ENCODE measurements at regions not wholly inside any gene's neighbourhood (a gene's known extent, or its start where the extent isn't known, plus 50 kb on each side); places are given as distances from the start of the nearest gene placed in this dataset.

DNA sequence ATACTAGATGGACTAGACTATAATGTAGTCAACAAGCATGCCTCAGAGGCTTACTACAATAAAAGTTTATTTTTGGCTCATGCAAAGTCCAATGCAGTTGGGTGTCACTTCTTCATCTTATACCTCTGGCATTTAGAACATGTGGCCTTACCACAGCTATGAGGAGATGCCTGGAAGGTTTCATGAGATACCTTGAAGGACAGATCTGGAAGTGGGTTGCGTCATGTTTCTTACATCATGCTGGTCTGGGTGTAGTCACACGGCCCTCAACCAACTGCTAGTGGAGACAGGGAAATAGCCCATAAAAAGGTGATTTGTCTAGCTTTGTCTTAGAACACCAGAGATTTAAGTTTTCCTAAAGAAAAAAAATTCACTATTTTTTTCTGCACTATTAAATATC is 91.7 kb upstream of the MMADHC start:
- Histone ChIP-seq H3K4me1 (no peaks in the 10 kb centered on the region), H3K27me3 (no peaks in the 10 kb centered on the region), H3K9me3 (no peaks in the 10 kb centered on the region), H3K36me3 (no peaks in the 10 kb centered on the region), H3K4me3 (no peak overlapping the region), H3K27ac (no peak overlapping the region)
- TF ChIP-seq, protein P1, sequence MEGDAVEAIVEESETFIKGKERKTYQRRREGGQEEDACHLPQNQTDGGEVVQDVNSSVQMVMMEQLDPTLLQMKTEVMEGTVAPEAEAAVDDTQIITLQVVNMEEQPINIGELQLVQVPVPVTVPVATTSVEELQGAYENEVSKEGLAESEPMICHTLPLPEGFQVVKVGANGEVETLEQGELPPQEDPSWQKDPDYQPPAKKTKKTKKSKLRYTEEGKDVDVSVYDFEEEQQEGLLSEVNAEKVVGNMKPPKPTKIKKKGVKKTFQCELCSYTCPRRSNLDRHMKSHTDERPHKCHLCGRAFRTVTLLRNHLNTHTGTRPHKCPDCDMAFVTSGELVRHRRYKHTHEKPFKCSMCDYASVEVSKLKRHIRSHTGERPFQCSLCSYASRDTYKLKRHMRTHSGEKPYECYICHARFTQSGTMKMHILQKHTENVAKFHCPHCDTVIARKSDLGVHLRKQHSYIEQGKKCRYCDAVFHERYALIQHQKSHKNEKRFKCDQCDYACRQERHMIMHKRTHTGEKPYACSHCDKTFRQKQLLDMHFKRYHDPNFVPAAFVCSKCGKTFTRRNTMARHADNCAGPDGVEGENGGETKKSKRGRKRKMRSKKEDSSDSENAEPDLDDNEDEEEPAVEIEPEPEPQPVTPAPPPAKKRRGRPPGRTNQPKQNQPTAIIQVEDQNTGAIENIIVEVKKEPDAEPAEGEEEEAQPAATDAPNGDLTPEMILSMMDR (IDR thresholded peaks at IDR 0.05), result no peak
- intact Hi-C loops (cut with DNase I; ENCODE audit: low total_unique reads), result no loop called here
- DNase-seq, result no peak

DNA sequence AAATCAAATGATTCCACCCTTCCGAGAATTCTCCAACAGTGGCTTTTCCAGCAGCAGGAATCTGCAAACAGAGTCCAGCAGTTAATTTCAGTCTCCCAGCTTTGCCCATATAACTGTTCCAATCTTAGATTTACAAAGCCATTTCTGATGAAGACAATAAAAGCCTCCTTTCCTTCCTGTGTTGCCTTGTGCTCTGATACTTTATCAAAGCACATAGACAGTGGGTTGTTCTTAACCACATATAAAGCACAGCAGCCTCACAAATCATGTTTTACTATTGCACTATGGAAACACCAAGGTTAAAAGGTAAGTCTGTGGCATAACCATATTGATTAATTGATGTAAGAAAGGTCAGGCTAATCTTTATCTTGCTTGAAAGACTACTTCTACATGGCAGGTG is 89.8 kb upstream of the MMADHC start:
- no peaks in the 10 kb centered on the region for H3K9me3 ChIP-seq
- H3K27ac ChIP-seq, result no peak overlapping the region
- DNase-seq, result no peak
- no peaks in the 10 kb centered on the region for H3K36me3 ChIP-seq
- H3K27me3 ChIP-seq, result no peaks in the 10 kb centered on the region
- H3K4me1 ChIP-seq, result no peaks in the 10 kb centered on the region
- no peak overlapping the region for H3K4me3 ChIP-seq
- no peak for TF ChIP-seq POLR2A (IDR thresholded peaks at IDR 0.05)
- TF ChIP-seq, protein P1 (IDR thresholded peaks at IDR 0.05), result no peak
- intact Hi-C loops (cut with DNase I; ENCODE audit: low total_unique reads), result no loop called here

DNA sequence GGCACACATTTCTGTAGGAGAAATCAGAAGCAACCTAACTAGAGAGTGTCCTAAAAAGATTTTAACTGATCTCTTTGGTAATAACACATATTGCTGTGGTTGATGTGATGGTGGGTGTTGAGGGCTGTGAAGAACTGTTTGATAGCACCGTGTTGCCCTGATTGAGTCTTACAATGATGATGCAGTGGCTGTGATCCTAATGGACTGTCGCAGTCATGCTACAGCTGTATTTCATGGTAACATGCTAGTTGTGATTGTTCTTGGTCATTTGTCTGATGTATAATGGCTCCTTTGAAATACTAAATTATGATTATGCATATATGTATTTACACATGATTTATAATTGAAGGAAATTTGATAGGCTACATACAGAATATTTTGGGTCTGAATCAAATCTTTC is 82.5 kb upstream of the MMADHC start:
- Histone ChIP-seq H3K4me1 (no peaks in the 10 kb centered on the region), H3K4me3 (no peak overlapping the region), H3K36me3 (no peaks in the 10 kb centered on the region), H3K27ac (no peak overlapping the region), H3K27me3 (no peaks in the 10 kb centered on the region), H3K9me3 (no peaks in the 10 kb centered on the region)
- intact Hi-C loops (cut with DNase I; ENCODE audit: low total_unique reads), result no loop called here
- no peak for TF ChIP-seq POLR2A (IDR thresholded peaks at IDR 0.05)
- TF ChIP-seq, protein P1 (IDR thresholded peaks at IDR 0.05), result no peak
- DNase-seq, result no peak

DNA sequence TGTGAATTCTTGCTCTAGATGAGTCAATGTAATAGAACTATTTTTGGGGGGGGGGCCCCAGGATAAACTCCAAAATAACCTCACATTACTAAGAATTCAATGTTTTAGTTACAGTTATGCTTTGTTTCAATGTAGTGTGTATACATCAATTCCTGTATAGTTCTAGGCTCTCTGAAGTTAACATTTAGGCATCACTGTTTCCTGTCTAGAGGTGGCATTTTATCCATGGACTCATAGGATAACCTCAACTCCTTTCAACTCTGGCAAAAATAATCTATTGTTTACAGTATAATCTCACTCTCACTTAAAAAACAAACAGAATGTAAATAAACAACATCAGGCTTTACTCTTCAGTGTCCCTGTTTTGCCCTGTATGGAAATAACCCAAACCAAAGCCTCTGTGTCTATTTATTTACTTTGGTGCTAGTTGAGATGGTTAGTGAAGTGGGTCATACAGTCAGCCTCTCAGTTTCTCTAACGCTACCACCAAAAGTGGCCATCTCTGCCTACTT is 79.3 kb upstream of the MMADHC start:
- Histone ChIP-seq H3K4me3 (no peak overlapping the region), H3K4me1 (no peaks in the 10 kb centered on the region), H3K27ac (no peak overlapping the region), H3K27me3 (no peaks in the 10 kb centered on the region), H3K36me3 (no peaks in the 10 kb centered on the region), H3K9me3 (no peaks in the 10 kb centered on the region)
- intact Hi-C loops (cut with DNase I; ENCODE audit: low total_unique reads), result no loop called here
- DNase-seq, result no peak
- no peak for TF ChIP-seq POLR2A (IDR thresholded peaks at IDR 0.05)
- TF ChIP-seq, protein P1 (IDR thresholded peaks at IDR 0.05), result no peak

DNA sequence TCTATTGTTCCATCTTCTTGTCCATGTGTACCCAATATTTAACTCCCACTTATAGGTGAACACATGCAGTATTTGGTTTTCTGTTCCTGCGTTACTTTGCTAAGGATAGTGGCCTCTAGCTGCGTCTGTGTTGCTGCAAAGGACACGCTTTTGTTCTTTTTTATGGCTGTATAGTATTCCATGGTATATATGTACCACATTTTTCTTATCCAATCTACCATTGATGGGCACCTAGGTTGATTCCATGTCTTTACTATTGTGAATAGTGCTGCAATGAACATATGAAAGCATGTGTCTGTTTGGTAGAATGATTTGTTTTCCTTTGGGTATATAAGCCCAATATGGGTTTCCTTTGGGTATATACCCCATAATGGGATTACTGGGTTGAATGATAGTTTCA is 77.3 kb upstream of the MMADHC start:
- TF ChIP-seq, protein P1 (IDR thresholded peaks at IDR 0.05), result no peak
- TF ChIP-seq POLR2A (IDR thresholded peaks at IDR 0.05), result no peak

More for the DNA sequence above, 77.3 kb upstream of the MMADHC start:
- no peaks in the 10 kb centered on the region for H3K9me3 ChIP-seq
- H3K4me3 ChIP-seq, result no peak overlapping the region
- no peak overlapping the region for H3K27ac ChIP-seq
- H3K27me3 ChIP-seq, result no peaks in the 10 kb centered on the region
- H3K4me1 ChIP-seq, result no peaks in the 10 kb centered on the region
- DNase-seq, result no peak
- no peaks in the 10 kb centered on the region for H3K36me3 ChIP-seq
- intact Hi-C loops (cut with DNase I; ENCODE audit: low total_unique reads), result no loop called here
